BJ (cell line): ENCODE measurements at regions not wholly inside any gene's neighbourhood (a gene's known extent, or its start where the extent isn't known, plus 50 kb on each side); places are given as distances from the start of the nearest gene placed in this dataset.

Experiments
- CTCF ChIA-PET: fragments of 350-600 bp; formaldehyde crosslinking; extraction: SDS; loops from one replicate; lab custom pipeline; 2021; ENCODE audit warnings: antibody characterized with exemption, inconsistent platforms; lab: Yijun Ruan, JAX
- POLR2A ChIA-PET: fragments of 300-600 bp; sonication (Branson Sonifier 250); formaldehyde crosslinking; extraction: SDS; loops from one replicate; lab custom pipeline; 2021; ENCODE audit warnings: antibody characterized with exemption; lab: Charles Lee
- DNase-seq: peaks from one replicate; pipeline ENCODE4 v3.0.0-alpha.2; 2011; ENCODE audit warnings: low read depth
- H3K27me3 ChIP-seq: 2 replicates; pipeline ENCODE4 v1.6.0; 2011; ENCODE audit warnings: low read length; ENCODE audit not compliant: control insufficient read depth, insufficient read depth
- H3K36me3 ChIP-seq: 2 replicates; pipeline ENCODE4 v1.5.1; 2011; ENCODE audit warnings: low read length; ENCODE audit not compliant: control insufficient read depth, insufficient read depth
- H3K4me3 ChIP-seq: 2 replicates; pipeline ENCODE4 v1.5.1; 2011; ENCODE audit warnings: low read depth, mild to moderate bottlenecking, control low read depth, low read length
- TF ChIP-seq, protein P1 (sequence below): IDR thresholded peaks from 2 replicates; pipeline ENCODE4 v1.5.1; 2011; ENCODE audit warnings: low read depth, mild to moderate bottlenecking, control low read depth, inconsistent platforms, low read length, moderate library complexity; ENCODE audit not compliant: insufficient read depth

DNA sequence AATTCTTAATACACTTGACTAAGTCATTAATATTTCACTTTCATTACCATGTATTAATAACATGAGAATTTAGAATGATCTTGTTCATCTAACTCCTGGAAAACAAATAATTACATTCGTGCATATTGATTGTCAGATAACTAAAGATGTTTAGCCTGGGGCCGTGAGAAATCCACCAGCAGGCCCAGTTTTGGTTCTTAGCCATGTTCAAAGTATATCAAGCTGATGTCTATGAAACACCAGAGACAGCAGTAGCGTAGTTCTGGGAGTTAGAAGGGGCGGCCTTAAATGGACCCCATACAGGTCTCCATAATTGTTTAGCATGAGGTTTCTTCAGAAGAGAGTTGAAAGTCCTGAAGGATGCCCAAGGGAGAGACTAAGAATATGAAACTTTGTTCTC, 103.6 kb upstream of the DPH6 start:
- DNase-seq, result no peak
- ChIA-PET CTCF (no interaction called here), POLR2A (no interaction called here)
- no peaks in the 10 kb centered on the region for H3K36me3 ChIP-seq
- no peaks in the 10 kb centered on the region for H3K27me3 ChIP-seq
- no peak overlapping the region for H3K4me3 ChIP-seq
- TF ChIP-seq, protein P1, sequence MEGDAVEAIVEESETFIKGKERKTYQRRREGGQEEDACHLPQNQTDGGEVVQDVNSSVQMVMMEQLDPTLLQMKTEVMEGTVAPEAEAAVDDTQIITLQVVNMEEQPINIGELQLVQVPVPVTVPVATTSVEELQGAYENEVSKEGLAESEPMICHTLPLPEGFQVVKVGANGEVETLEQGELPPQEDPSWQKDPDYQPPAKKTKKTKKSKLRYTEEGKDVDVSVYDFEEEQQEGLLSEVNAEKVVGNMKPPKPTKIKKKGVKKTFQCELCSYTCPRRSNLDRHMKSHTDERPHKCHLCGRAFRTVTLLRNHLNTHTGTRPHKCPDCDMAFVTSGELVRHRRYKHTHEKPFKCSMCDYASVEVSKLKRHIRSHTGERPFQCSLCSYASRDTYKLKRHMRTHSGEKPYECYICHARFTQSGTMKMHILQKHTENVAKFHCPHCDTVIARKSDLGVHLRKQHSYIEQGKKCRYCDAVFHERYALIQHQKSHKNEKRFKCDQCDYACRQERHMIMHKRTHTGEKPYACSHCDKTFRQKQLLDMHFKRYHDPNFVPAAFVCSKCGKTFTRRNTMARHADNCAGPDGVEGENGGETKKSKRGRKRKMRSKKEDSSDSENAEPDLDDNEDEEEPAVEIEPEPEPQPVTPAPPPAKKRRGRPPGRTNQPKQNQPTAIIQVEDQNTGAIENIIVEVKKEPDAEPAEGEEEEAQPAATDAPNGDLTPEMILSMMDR, result no peak

DNA sequence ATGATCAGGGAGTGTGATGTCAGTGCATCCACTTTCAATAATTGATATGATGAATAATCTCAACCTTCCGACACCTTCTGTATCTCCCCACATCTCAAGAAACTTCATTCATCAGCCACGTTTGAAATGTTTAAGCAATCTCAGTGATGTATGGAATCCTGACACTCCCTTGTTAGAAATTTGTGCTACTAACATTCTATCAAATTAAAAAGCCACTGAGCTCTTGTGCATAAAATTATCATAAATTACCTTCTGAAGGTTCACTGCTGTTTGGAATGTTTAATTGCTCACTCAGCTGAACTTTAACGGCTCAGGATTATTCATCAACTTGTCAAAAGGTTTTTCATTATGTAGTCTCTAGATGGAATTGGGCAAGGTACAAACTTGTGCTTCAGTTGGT, 108.4 kb upstream of the DPH6 start:
- POLR2A ChIA-PET, result no interaction called here
- H3K27me3 ChIP-seq, result no peaks in the 10 kb centered on the region
- H3K36me3 ChIP-seq, result no peaks in the 10 kb centered on the region
- H3K4me3 ChIP-seq, result no peak overlapping the region
- DNase-seq, result no peak
- TF ChIP-seq, protein P1, result no peak
- CTCF ChIA-PET, result no interaction called here

DNA sequence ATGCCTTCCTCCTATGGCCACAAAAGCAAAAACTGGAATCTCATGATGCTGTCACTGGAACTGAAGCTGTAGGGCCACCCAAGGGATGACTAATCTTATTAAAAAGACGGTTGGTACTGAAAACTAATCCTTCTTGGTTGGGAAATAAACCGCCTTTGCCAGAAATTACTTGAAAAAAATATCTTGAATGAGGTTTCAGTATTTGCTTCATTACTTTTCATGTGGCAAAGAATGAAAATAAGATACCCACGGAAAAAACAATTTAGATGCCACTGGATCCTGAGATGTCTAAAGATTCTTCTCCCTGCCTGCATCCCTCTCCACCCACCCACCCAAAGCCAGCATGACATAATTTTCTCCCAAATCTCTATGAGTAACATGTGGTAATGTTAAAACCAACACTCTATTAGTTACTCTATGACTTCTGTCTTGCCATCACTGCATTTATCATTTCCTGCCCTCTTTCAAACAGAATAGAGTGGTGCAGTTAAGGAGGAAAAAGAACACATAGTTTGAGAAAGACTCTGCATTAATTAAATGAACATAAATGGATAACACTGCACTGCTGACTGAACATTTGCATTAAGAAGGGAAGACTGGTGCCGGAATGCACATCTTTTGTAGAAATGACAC, 111.8 kb upstream of the DPH6 start:
- Histone ChIP-seq H3K36me3 (no peaks in the 10 kb centered on the region), H3K4me3 (no peak overlapping the region), H3K27me3 (no peaks in the 10 kb centered on the region)
- ChIA-PET CTCF (no interaction called here), POLR2A (no interaction called here)
- no peak for DNase-seq
- TF ChIP-seq, protein P1, result no peak

DNA sequence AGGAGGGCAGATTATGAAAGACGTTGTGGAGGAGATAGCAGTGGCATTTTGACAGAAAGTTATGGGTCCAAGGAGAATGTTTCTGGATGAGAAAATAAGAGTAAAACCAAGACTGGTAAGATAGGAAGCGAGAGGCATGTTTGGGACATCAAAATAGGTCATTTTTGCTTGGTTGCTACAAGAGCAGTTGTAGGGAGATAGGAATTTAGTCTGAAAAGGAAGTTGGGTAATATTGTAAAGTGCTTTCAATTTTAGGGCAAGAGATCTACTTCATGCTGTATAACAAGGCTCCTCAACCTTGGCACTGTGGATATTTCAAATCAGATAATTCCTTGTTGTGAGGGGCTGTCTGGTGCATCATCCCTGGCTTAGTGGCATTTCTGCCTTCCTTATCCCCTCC, 118.0 kb upstream of the DPH6 start:
- Histone ChIP-seq H3K4me3 (no peak overlapping the region), H3K27me3 (no peaks in the 10 kb centered on the region), H3K36me3 (no peaks in the 10 kb centered on the region)
- no peak for DNase-seq
- POLR2A ChIA-PET, result no interaction called here
- CTCF ChIA-PET, result no interaction called here
- TF ChIP-seq, protein P1, result no peak

DNA sequence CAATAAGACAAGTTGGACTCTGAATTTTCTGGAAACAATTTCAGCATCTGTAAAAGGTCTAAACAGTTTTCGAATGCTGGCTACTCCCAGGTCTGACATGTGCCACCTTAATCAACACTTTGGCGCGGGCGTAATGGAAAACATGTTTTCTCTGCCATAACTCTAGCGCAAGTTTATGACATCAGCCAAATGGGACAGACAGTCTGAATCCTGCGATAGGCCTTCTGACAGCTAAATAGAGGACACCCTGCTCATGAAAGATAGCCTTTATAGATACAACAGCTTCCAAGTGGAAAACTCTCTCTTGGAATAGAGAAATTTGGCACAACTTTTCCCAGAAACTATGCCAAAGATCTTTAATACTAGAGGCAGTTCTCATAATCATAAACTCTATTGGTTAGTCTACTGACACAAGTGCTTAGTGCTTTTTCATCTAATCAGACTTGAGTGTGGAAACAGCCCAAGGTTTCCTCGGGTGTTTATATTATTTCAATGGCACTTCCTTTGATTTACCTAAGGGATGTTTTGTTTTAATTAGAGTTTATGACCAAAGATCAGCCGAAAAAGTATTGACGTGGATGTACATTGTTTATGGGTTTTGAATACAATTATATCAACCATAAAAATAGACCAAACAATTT, 120.1 kb upstream of the DPH6 start:
- Histone ChIP-seq H3K27me3 (no peaks in the 10 kb centered on the region), H3K36me3 (no peaks in the 10 kb centered on the region), H3K4me3 (no peak overlapping the region)
- POLR2A ChIA-PET, result no interaction called here
- DNase-seq, result no peak
- TF ChIP-seq, protein P1, result no peak
- CTCF ChIA-PET, result interaction anchor here (0.6 kb wide), 1 partner anchor 135 kb away, joined by 4 read pairs; no protein-coding TSS in a partner anchor
